ENCODE measurements at regions not wholly inside any gene's neighbourhood (a gene's known extent, or its start where the extent isn't known, plus 50 kb on each side); places are given as distances from the start of the nearest gene placed in this dataset.
"Not testable (repeated sequence)": the region's sequence is repeated elsewhere in the genome, so short reads cannot be mapped to it uniquely, and the experiment has no call there.

DNA sequence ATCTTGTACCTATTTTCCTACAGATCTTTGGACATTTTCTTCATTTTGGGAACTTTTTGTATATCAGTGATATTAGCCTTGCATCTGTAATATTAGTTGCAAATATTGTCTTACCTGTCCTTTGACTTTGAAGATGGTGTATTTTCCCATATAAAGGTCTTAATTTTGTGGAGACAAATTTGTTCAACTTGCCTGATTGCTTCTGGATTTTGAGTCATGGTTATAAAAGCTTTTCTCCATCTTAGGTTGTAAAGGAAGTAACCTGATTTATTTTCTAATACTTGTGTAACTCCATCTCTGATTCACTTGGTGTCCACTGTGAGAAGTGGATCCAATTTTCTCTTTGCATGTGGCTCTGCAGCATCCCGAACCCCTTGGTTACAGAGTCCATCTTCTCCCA, 97.7 kb upstream of the OTOS start:
- Histone ChIP-seq H3K4me3 (ENCODE audit: low read length) (no peak overlapping the region), H3K4me1 (ENCODE audit: insufficient read depth, low read length) (no peaks in the 10 kb centered on the region), H3K27ac (ENCODE audit: low read depth, low read length) (no peak overlapping the region), H3K9me3 (ENCODE audit: low read length) (no peaks in the 10 kb centered on the region), H3K36me3 (ENCODE audit: insufficient read depth, low read length) (no peaks in the 10 kb centered on the region), H3K27me3 (ENCODE audit: insufficient read depth, low read length, poor library complexity, severe bottlenecking) (no peaks in the 10 kb centered on the region)
- DNase-seq: no peak
- H3K27me3 Mint-ChIP-seq: peaks cover 0 to 3% of the 10 kb centered on the region in 2 donors
- no peaks in the 10 kb centered on the region for H3K36me3 Mint-ChIP-seq
- H3K4me1 Mint-ChIP-seq: peaks cover 0 to 8% (median 0%) of the 10 kb centered on the region in 3 donors
- CTCF ChIA-PET: no interaction called here
- H3K9me3 Mint-ChIP-seq: no peaks in the 10 kb centered on the region
- H3K27ac Mint-ChIP-seq: no peak overlapping the region
- POLR2A ChIA-PET: no interaction called here
- H3K4me3 Mint-ChIP-seq: no peak overlapping the region

DNA sequence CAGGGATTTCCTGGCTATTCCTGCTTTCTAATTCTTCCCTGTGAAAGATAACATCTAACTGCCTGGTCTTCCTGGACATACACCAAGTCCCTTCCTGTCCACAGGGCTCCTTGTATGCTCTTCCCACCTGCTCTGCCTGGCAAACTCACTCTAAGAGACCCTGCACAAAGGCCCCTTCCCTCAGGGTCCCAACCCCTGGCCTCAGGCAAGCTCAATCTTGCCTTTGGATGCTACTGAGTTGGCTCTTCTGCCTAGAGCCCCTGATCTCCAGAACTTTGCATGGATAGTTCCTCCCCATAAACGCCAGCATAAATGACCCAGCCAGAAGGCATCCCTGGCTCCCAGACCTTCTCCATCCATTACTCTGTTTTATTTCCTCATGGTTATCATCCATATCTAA, 98.3 kb upstream of the OTOS start:
- H3K9me3 ChIP-seq (ENCODE audit: low read length): no peaks in the 10 kb centered on the region
- no peak overlapping the region for H3K27ac ChIP-seq (ENCODE audit: low read depth, low read length)
- ChIA-PET POLR2A (no interaction called here), CTCF (no interaction called here)
- no peak overlapping the region for H3K4me3 ChIP-seq (ENCODE audit: low read length)
- no peaks in the 10 kb centered on the region for H3K36me3 Mint-ChIP-seq
- DNase-seq: no peak
- H3K4me3 Mint-ChIP-seq: no peak overlapping the region
- no peaks in the 10 kb centered on the region for H3K36me3 ChIP-seq (ENCODE audit: insufficient read depth, low read length)
- H3K9me3 Mint-ChIP-seq: no peaks in the 10 kb centered on the region
- no peak overlapping the region for H3K27ac Mint-ChIP-seq
- H3K27me3 Mint-ChIP-seq: peaks cover 0 to 3% of the 10 kb centered on the region in 2 donors
- H3K4me1 ChIP-seq (ENCODE audit: insufficient read depth, low read length): no peaks in the 10 kb centered on the region
- no peaks in the 10 kb centered on the region for H3K27me3 ChIP-seq (ENCODE audit: insufficient read depth, low read length, poor library complexity, severe bottlenecking)
- H3K4me1 Mint-ChIP-seq: peaks cover 0 to 7% (median 0%) of the 10 kb centered on the region in 3 donors

DNA sequence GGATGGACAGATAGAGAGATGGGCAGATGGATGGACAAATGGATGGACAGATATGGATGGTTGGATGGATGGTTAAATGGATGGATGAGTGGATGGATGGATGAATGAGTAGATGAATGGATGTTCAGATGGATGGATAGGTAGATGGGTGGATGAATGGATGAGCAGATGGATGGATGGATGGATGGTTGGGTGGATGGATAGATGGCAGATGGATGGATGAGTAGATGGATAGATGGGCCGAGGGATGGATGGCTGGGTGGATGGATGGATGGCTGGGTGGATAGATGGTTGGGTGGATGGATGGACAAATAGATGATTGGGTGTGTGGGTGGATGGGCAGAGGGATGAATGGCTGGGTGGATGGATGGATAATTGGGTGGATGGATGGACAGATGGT, 98.9 kb upstream of the OTOS start:
- no peaks in the 10 kb centered on the region for H3K36me3 ChIP-seq (ENCODE audit: insufficient read depth, low read length)
- H3K4me1 ChIP-seq (ENCODE audit: insufficient read depth, low read length): no peaks in the 10 kb centered on the region
- ChIA-PET CTCF (no interaction called here), POLR2A (no interaction called here)
- Mint-ChIP-seq H3K4me1 (peaks cover 0 to 1% (median 0%) of the 10 kb centered on the region in 3 donors), H3K36me3 (no peaks in the 10 kb centered on the region), H3K27ac (no peak overlapping the region), H3K9me3 (no peaks in the 10 kb centered on the region), H3K4me3 (no peak overlapping the region), H3K27me3 (peaks cover 3 to 4% of the 10 kb centered on the region in 2 donors)
- no peak overlapping the region for H3K27ac ChIP-seq (ENCODE audit: low read depth, low read length)
- H3K27me3 ChIP-seq (ENCODE audit: insufficient read depth, low read length, poor library complexity, severe bottlenecking): no peaks in the 10 kb centered on the region
- no peak for DNase-seq
- H3K9me3 ChIP-seq (ENCODE audit: low read length): no peaks in the 10 kb centered on the region
- H3K4me3 ChIP-seq (ENCODE audit: low read length): no peak overlapping the region

DNA sequence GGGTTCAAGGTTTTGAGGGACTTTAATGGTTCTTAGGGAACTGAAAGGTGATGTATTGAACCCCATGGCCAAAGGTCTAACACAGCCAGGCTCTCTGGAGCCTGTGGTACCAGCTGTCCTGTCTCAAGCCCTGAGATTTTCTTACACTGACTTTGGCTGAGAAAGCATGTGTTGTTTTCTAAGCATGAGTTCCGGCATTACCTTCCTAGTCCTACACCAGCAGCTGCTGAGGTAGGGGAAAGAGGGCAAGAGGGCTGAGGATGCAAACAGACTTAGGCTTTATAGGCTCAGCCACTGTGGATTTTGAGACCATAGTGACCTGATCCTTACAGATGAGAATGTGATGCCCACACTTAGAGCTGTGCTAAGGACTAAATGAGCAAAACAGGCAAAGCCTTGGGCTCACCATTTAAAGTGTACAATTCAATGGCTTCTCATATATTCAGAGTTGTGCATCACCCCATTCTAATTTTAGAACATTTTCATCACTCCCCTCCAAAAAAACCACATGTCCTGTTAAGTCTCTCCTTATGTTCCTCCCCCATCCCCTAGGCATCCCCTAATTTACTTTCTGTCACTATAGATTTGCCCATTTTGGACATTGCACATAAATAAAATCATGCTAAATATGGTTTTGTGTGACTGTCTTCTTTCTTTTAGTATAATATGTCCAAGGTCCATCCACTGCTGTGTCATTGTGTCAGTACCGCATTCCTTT, 99.7 kb upstream of the OTOS start:
- no peak overlapping the region for H3K4me3 Mint-ChIP-seq
- ChIA-PET CTCF (no interaction called here), POLR2A (no interaction called here)
- H3K4me1 Mint-ChIP-seq: no peaks in the 10 kb centered on the region
- Histone ChIP-seq H3K9me3 (ENCODE audit: low read length) (no peaks in the 10 kb centered on the region), H3K36me3 (ENCODE audit: insufficient read depth, low read length) (no peaks in the 10 kb centered on the region), H3K27ac (ENCODE audit: low read depth, low read length) (no peak overlapping the region), H3K4me1 (ENCODE audit: insufficient read depth, low read length) (no peaks in the 10 kb centered on the region), H3K4me3 (ENCODE audit: low read length) (no peak overlapping the region), H3K27me3 (ENCODE audit: insufficient read depth, low read length, poor library complexity, severe bottlenecking) (no peaks in the 10 kb centered on the region)
- H3K27ac Mint-ChIP-seq: no peak overlapping the region
- H3K36me3 Mint-ChIP-seq: no peaks in the 10 kb centered on the region
- H3K27me3 Mint-ChIP-seq: peaks cover 6 to 11% of the 10 kb centered on the region in 2 donors
- H3K9me3 Mint-ChIP-seq: no peaks in the 10 kb centered on the region
- no peak for DNase-seq

DNA sequence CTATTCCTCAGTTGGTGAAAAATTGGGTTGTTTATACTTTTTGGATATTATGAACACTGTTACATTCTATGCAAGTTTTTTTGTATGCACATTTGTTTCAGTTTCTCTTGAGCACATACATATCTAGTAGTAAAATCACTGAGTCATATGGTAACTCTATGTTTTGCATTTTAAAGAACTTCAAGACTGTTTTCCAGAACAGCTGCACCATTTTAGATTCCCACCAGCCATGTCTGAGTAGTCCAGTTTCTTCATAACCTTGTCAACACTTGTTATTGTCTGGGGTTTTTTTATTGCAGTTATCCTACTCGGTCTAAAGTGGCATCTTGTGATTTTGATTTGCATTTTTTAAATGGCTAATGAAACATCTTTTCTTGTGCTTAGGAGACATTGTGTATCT, 100.3 kb upstream of the OTOS start:
- H3K4me3 Mint-ChIP-seq: no peak overlapping the region
- H3K36me3 ChIP-seq (ENCODE audit: insufficient read depth, low read length): no peaks in the 10 kb centered on the region
- H3K4me1 ChIP-seq (ENCODE audit: insufficient read depth, low read length): no peaks in the 10 kb centered on the region
- H3K4me3 ChIP-seq (ENCODE audit: low read length): no peak overlapping the region
- H3K27ac ChIP-seq (ENCODE audit: low read depth, low read length): no peak overlapping the region
- no peaks in the 10 kb centered on the region for H3K9me3 ChIP-seq (ENCODE audit: low read length)
- no peaks in the 10 kb centered on the region for H3K36me3 Mint-ChIP-seq
- no peak for DNase-seq
- no peak overlapping the region for H3K27ac Mint-ChIP-seq
- CTCF ChIA-PET: no interaction called here
- H3K9me3 Mint-ChIP-seq: no peaks in the 10 kb centered on the region
- no peaks in the 10 kb centered on the region for H3K4me1 Mint-ChIP-seq
- H3K27me3 ChIP-seq (ENCODE audit: insufficient read depth, low read length, poor library complexity, severe bottlenecking): no peaks in the 10 kb centered on the region
- H3K27me3 Mint-ChIP-seq: peaks cover 8 to 15% of the 10 kb centered on the region in 2 donors
- POLR2A ChIA-PET: no interaction called here

DNA sequence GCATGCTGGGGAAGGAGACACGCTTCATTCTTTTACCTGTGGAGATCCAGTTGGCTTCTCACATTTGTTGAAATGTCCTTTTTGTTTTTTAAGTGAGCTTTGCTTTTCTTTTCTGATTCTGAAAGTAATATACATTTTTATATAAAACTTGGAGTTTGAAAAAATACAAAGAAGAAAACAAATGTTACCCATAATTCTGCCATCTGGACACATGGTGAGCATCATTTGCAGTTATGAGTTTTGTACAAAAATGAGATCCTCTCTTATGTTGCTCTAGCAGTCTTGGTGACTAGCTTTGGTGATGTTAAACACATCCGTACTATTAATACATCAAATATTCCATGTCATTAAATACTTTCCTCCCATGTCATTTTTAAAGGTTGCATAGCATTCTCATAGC, 101.1 kb upstream of the OTOS start:
- Histone ChIP-seq H3K27me3 (ENCODE audit: insufficient read depth, low read length, poor library complexity, severe bottlenecking) (no peaks in the 10 kb centered on the region), H3K27ac (ENCODE audit: low read depth, low read length) (no peak overlapping the region), H3K36me3 (ENCODE audit: insufficient read depth, low read length) (no peaks in the 10 kb centered on the region), H3K4me3 (ENCODE audit: low read length) (no peak overlapping the region), H3K9me3 (ENCODE audit: low read length) (no peaks in the 10 kb centered on the region), H3K4me1 (ENCODE audit: insufficient read depth, low read length) (no peaks in the 10 kb centered on the region)
- H3K9me3 Mint-ChIP-seq: no peaks in the 10 kb centered on the region
- no peak overlapping the region for H3K4me3 Mint-ChIP-seq
- no peak overlapping the region for H3K27ac Mint-ChIP-seq
- no peaks in the 10 kb centered on the region for H3K36me3 Mint-ChIP-seq
- ChIA-PET CTCF (no interaction called here), POLR2A (no interaction called here)
- no peaks in the 10 kb centered on the region for H3K4me1 Mint-ChIP-seq
- peaks cover 9 to 21% of the 10 kb centered on the region in 2 donors for H3K27me3 Mint-ChIP-seq
- DNase-seq: no peak

DNA sequence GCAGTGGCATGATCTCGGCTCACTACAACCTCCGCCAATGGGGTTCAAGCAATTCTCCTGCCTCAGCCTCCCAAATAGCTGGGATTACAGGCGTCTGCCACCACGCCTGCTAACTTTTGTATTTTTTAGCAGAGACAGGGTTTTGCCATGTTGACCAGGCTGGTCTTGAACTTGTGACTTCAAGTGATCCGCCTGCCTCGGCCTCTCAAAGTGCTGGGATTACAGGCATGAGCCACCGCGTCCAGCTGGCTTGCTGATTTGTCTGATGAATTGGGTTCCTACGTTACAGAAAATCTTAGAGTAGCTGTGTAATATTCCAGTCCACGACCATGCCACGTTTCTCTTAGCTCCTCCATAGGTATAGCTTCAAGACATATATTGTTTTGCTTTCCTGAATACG, 102.6 kb upstream of the OTOS start:
- H3K9me3 ChIP-seq (ENCODE audit: low read length); POLR2A ChIA-PET; H3K9me3 Mint-ChIP-seq; H3K4me1 Mint-ChIP-seq; H3K27ac Mint-ChIP-seq; H3K4me1 ChIP-seq (ENCODE audit: insufficient read depth, low read length); H3K36me3 ChIP-seq (ENCODE audit: insufficient read depth, low read length); H3K27me3 ChIP-seq (ENCODE audit: insufficient read depth, low read length, poor library complexity, severe bottlenecking); H3K4me3 Mint-ChIP-seq; CTCF ChIA-PET; DNase-seq; H3K4me3 ChIP-seq (ENCODE audit: low read length); H3K27ac ChIP-seq (ENCODE audit: low read depth, low read length); H3K36me3 Mint-ChIP-seq: not testable (repeated sequence)
- H3K27me3 Mint-ChIP-seq: peaks cover 11 to 30% of the 10 kb centered on the region in 2 donors

DNA sequence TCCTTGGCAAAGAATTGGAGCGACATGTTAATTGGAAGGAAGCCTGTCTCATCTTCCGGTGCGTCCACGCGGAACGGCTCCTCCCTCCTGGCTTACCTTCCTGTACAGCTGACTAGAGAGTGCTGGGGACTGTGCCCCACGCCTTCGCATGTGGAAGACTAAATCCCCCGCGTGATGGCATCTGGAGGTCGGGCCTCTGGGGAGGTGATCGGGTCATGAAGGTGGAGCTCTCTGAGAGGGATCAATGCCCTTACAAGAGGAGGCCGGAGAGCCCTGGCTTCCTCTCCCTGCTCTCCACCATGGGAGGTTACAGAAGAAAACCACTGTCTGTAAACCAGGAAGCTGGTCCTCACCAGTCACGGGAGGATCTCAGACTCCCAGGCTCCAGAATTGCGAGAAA, 104.1 kb upstream of the OTOS start:
- H3K36me3 Mint-ChIP-seq: no peaks in the 10 kb centered on the region
- no peaks in the 10 kb centered on the region for H3K9me3 Mint-ChIP-seq
- Histone ChIP-seq H3K4me3 (ENCODE audit: low read length) (no peak overlapping the region), H3K27me3 (ENCODE audit: insufficient read depth, low read length, poor library complexity, severe bottlenecking) (no peaks in the 10 kb centered on the region), H3K4me1 (ENCODE audit: insufficient read depth, low read length) (no peaks in the 10 kb centered on the region), H3K36me3 (ENCODE audit: insufficient read depth, low read length) (no peaks in the 10 kb centered on the region), H3K9me3 (ENCODE audit: low read length) (no peaks in the 10 kb centered on the region), H3K27ac (ENCODE audit: low read depth, low read length) (no peak overlapping the region)
- ChIA-PET POLR2A (no interaction called here), CTCF (interaction anchor here (0.7 kb wide), 1 partner anchor 12 kb away, joined by 4 read pairs; no protein-coding TSS in a partner anchor)
- H3K4me1 Mint-ChIP-seq: no peaks in the 10 kb centered on the region
- no peak overlapping the region for H3K27ac Mint-ChIP-seq
- H3K27me3 Mint-ChIP-seq: peaks cover 8 to 30% of the 10 kb centered on the region in 2 donors
- H3K4me3 Mint-ChIP-seq: no peak overlapping the region
- no peak for DNase-seq

DNA sequence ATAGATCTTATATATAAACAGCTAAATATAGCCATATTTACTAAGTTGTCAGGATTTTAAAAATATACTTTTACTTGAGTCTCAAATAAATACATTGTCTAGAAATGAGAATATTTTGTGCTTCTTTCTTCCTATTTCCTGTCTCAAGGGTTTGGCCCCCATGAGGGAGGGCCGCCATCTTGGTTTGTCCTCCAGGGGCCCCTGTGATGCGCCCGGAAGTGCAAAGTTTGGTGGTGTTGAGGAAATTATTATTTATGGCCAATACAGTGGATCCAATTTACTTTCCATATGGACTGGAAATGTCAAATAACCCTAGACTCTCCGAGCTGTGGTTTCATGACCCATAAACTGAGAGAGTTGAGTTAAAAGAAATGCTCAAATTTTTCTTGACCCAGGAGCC, 104.7 kb upstream of the OTOS start:
- no peaks in the 10 kb centered on the region for H3K9me3 Mint-ChIP-seq
- no peaks in the 10 kb centered on the region for H3K27me3 ChIP-seq (ENCODE audit: insufficient read depth, low read length, poor library complexity, severe bottlenecking)
- H3K4me1 ChIP-seq (ENCODE audit: insufficient read depth, low read length): no peaks in the 10 kb centered on the region
- no peak overlapping the region for H3K4me3 Mint-ChIP-seq
- no peak for DNase-seq
- H3K4me1 Mint-ChIP-seq: no peaks in the 10 kb centered on the region
- no peak overlapping the region for H3K27ac ChIP-seq (ENCODE audit: low read depth, low read length)
- no peaks in the 10 kb centered on the region for H3K36me3 Mint-ChIP-seq
- CTCF ChIA-PET: interaction anchor here (0.7 kb wide), 1 partner anchor 12 kb away, joined by 4 read pairs; no protein-coding TSS in a partner anchor
- H3K27ac Mint-ChIP-seq: no peak overlapping the region
- POLR2A ChIA-PET: no interaction called here
- peaks cover 8 to 30% of the 10 kb centered on the region in 2 donors for H3K27me3 Mint-ChIP-seq
- no peak overlapping the region for H3K4me3 ChIP-seq (ENCODE audit: low read length)
- H3K9me3 ChIP-seq (ENCODE audit: low read length): no peaks in the 10 kb centered on the region
- H3K36me3 ChIP-seq (ENCODE audit: insufficient read depth, low read length): no peaks in the 10 kb centered on the region

Measured in CD8-positive, alpha-beta memory T cell (primary cell).